ENCODE measurements at regions not wholly inside any gene's neighbourhood (a gene's known extent, or its start where the extent isn't known, plus 50 kb on each side); places are given as distances from the start of the nearest gene placed in this dataset.

DNA sequence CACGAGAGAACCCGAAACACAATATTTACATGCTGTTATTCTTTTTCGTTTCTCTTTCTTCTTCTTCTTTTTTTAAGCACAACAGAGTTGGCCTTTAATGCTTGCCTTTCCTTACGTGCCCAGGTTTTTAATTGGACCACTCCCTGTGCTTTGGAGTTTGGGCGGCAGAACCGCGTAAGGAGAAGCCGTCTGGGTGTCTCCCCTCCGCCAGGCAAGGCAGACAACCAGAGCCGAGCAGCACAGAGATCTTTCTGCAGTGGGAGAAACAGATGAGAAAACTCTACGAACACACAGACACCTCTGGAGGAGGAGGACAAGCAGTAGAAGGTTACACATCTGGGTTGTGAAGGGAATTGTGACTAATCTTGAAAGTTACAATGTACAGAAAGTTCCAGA is 150.0 kb upstream of the UBL3 start:
- ChIA-PET POLR2A (no interaction called here), CTCF (ENCODE audit: unreplicated experiment) (no interaction called here)
- Histone ChIP-seq H3K4me3 (ENCODE audit: low read depth, low read length, poor library complexity, severe bottlenecking) (no peak overlapping the region), H3K4me1 (ENCODE audit: insufficient read depth, low read length, poor library complexity, severe bottlenecking) (no peaks in the 10 kb centered on the region), H3K79me2 (ENCODE audit: insufficient read depth, low read depth, low read length) (no peaks in the 10 kb centered on the region), H4K20me1 (ENCODE audit: insufficient read depth, low read length) (no peaks in the 10 kb centered on the region), H2AFZ (ENCODE audit: low read length) (no peak overlapping the region), H3K9me3 (ENCODE audit: low read length) (no peaks in the 10 kb centered on the region), H3K4me2 (ENCODE audit: low read length) (no peak overlapping the region), H3K9me2 (ENCODE audit: insufficient read depth, low read length) (no peaks in the 10 kb centered on the region), H3K27ac (ENCODE audit: low read depth, low read length, poor library complexity, severe bottlenecking) (no peak overlapping the region), H3K36me3 (ENCODE audit: insufficient read depth, low read length) (no peaks in the 10 kb centered on the region)
- intact Hi-C loops (cut with micrococcal nuclease; ENCODE audit: unreplicated experiment) = no loop called here
- no peak for DNase-seq (ENCODE audit: low spot score)
- no TSS peak for BruUV-seq (replicated peaks)
- TF ChIP-seq EZH2phosphoT487 (IDR thresholded peaks at IDR 0.05; ENCODE audit: borderline replicate concordance, low read depth, low read length) = no peak
- TF ChIP-seq, protein P1, sequence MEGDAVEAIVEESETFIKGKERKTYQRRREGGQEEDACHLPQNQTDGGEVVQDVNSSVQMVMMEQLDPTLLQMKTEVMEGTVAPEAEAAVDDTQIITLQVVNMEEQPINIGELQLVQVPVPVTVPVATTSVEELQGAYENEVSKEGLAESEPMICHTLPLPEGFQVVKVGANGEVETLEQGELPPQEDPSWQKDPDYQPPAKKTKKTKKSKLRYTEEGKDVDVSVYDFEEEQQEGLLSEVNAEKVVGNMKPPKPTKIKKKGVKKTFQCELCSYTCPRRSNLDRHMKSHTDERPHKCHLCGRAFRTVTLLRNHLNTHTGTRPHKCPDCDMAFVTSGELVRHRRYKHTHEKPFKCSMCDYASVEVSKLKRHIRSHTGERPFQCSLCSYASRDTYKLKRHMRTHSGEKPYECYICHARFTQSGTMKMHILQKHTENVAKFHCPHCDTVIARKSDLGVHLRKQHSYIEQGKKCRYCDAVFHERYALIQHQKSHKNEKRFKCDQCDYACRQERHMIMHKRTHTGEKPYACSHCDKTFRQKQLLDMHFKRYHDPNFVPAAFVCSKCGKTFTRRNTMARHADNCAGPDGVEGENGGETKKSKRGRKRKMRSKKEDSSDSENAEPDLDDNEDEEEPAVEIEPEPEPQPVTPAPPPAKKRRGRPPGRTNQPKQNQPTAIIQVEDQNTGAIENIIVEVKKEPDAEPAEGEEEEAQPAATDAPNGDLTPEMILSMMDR (conservative IDR thresholded peaks at IDR 0.05; ENCODE audit: low read length) = no peak

DNA sequence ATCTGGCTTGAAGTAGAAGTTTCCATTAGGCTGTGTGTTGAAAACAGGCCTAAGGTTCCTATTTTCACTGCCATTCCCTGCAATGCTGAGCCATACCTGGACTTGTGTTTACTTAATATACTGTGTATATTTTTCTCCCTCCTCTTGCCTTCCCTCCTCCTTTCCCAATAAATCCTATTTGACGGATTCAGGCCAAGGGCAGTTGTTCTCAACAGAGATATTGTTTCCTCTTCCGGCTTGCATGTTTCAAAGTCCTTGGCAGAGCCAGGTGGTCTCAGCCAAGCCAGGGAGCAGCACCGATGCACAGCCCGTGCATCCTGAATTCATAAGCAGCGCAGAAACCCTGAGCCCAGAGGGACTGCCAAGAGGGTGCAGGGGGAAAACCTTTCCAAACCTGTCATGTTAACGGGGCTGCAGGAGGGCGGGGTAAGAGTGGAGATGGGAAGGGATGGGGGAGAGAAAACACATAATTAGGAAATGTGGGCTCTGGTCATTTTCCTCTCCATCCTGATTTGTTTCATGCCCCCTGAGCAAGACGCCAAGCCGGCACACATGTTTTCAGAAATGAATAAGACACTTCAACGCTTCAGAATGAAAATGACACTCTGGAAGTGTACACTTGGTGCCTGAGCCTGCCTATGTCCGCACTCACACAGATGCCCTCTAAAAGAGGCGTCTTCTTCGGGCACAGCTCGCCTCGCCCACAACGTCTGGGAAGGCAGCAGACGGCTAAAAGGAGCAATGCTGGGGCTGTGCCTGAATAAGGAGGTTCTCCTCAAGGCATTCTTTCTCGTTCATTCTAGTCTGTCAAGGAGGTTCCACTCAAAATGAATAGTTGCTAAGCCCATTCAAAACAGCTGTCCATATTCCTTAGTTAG is 149.3 kb upstream of the UBL3 start:
- H4K20me1 ChIP-seq (ENCODE audit: insufficient read depth, low read length) = no peaks in the 10 kb centered on the region
- H3K9me3 ChIP-seq (ENCODE audit: low read length) = no peaks in the 10 kb centered on the region
- no peaks in the 10 kb centered on the region for H3K79me2 ChIP-seq (ENCODE audit: insufficient read depth, low read depth, low read length)
- no peak overlapping the region for H3K4me3 ChIP-seq (ENCODE audit: low read depth, low read length, poor library complexity, severe bottlenecking)
- TF ChIP-seq, protein P1 (conservative IDR thresholded peaks at IDR 0.05; ENCODE audit: low read length) = no peak
- no peak for TF ChIP-seq EZH2phosphoT487 (IDR thresholded peaks at IDR 0.05; ENCODE audit: borderline replicate concordance, low read depth, low read length)
- ChIA-PET CTCF (ENCODE audit: unreplicated experiment) (no interaction called here), POLR2A (no interaction called here)
- no peak overlapping the region for H3K4me2 ChIP-seq (ENCODE audit: low read length)
- H3K27ac ChIP-seq (ENCODE audit: low read depth, low read length, poor library complexity, severe bottlenecking) = no peak overlapping the region
- H3K4me1 ChIP-seq (ENCODE audit: insufficient read depth, low read length, poor library complexity, severe bottlenecking) = no peaks in the 10 kb centered on the region
- intact Hi-C loops (cut with micrococcal nuclease; ENCODE audit: unreplicated experiment) = no loop called here
- DNase-seq (ENCODE audit: low spot score) = no peak
- BruUV-seq (replicated peaks) = no TSS peak
- no peaks in the 10 kb centered on the region for H3K9me2 ChIP-seq (ENCODE audit: insufficient read depth, low read length)
- H2AFZ ChIP-seq (ENCODE audit: low read length) = no peak overlapping the region
- no peaks in the 10 kb centered on the region for H3K36me3 ChIP-seq (ENCODE audit: insufficient read depth, low read length)

DNA sequence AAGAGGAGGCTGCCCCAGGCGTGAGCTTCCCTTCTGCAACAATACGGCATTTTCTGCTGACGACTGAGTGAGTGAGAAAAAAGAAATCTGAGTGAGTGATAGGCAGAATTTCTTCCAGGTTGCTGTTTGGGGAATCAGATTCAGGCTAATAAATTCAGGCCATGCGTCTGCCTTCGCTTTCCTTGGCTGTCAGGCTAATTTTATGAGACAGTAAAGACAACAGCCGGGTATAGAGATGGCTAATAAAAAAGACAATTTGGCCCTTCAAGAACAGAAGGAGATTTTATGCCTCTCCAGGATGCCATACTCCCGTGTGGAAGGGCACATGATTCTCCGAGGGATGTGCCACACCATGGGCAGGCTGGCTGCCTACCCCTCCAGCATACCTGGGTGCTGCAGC is 145.9 kb upstream of the UBL3 start:
- Histone ChIP-seq H3K9me3 (ENCODE audit: low read length) (no peaks in the 10 kb centered on the region), H3K79me2 (ENCODE audit: insufficient read depth, low read depth, low read length) (no peaks in the 10 kb centered on the region), H4K20me1 (ENCODE audit: insufficient read depth, low read length) (no peaks in the 10 kb centered on the region), H3K4me1 (ENCODE audit: insufficient read depth, low read length, poor library complexity, severe bottlenecking) (no peaks in the 10 kb centered on the region), H3K36me3 (ENCODE audit: insufficient read depth, low read length) (no peaks in the 10 kb centered on the region), H2AFZ (ENCODE audit: low read length) (no peak overlapping the region), H3K4me3 (ENCODE audit: low read depth, low read length, poor library complexity, severe bottlenecking) (no peak overlapping the region), H3K4me2 (ENCODE audit: low read length) (no peak overlapping the region), H3K9me2 (ENCODE audit: insufficient read depth, low read length) (no peaks in the 10 kb centered on the region), H3K27ac (ENCODE audit: low read depth, low read length, poor library complexity, severe bottlenecking) (no peak overlapping the region)
- ChIA-PET CTCF (ENCODE audit: unreplicated experiment) (no interaction called here), POLR2A (interaction anchor here (1.2 kb wide), 1 partner anchor 42 kb away, joined by 4 read pairs; no protein-coding TSS in a partner anchor)
- DNase-seq (ENCODE audit: low spot score) = no peak
- intact Hi-C loops (cut with micrococcal nuclease; ENCODE audit: unreplicated experiment) = no loop called here
- BruUV-seq (replicated peaks) = no TSS peak
- TF ChIP-seq, protein P1 (conservative IDR thresholded peaks at IDR 0.05; ENCODE audit: low read length) = no peak
- TF ChIP-seq EZH2phosphoT487 (IDR thresholded peaks at IDR 0.05; ENCODE audit: borderline replicate concordance, low read depth, low read length) = no peak

Measured in OCI-LY7 (cell line).